ENCODE measurements at regions not wholly inside any gene's neighbourhood (a gene's known extent, or its start where the extent isn't known, plus 50 kb on each side); places are given as distances from the start of the nearest gene placed in this dataset.
A peak's percentile ranks its signal among the peaks of the same experiment; 100 is the strongest.

DNA sequence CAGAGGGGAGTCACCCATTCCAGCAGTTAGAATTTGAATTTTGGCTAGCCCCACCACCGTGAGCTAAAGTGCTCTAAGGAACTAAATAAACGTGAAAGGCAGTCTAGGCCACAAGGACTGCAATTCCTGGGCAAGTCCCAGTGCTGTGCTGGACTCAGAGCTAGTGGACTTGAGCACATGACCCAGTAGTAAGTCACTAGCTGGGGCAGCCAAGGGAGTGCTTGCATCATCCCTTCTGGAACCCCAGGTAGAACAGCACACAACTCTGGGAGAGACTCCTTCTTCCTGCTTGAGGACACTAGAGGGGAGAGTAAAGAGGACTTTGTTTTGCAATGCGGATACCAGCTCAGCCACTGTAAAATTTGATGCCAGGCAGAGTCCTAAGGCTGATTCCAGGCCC lies 672.2 kb downstream of the CPS1 start (continued):
- TF ChIP-seq, protein P1, sequence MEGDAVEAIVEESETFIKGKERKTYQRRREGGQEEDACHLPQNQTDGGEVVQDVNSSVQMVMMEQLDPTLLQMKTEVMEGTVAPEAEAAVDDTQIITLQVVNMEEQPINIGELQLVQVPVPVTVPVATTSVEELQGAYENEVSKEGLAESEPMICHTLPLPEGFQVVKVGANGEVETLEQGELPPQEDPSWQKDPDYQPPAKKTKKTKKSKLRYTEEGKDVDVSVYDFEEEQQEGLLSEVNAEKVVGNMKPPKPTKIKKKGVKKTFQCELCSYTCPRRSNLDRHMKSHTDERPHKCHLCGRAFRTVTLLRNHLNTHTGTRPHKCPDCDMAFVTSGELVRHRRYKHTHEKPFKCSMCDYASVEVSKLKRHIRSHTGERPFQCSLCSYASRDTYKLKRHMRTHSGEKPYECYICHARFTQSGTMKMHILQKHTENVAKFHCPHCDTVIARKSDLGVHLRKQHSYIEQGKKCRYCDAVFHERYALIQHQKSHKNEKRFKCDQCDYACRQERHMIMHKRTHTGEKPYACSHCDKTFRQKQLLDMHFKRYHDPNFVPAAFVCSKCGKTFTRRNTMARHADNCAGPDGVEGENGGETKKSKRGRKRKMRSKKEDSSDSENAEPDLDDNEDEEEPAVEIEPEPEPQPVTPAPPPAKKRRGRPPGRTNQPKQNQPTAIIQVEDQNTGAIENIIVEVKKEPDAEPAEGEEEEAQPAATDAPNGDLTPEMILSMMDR (conservative IDR thresholded peaks at IDR 0.05; ENCODE audit: low read depth in 2 of 2): no peak
- no peak for TF ChIP-seq CREB1 (CRISPR knock-in tag; IDR thresholded peaks at IDR 0.05; ENCODE audit: low read depth)
- TF ChIP-seq, protein P2, sequence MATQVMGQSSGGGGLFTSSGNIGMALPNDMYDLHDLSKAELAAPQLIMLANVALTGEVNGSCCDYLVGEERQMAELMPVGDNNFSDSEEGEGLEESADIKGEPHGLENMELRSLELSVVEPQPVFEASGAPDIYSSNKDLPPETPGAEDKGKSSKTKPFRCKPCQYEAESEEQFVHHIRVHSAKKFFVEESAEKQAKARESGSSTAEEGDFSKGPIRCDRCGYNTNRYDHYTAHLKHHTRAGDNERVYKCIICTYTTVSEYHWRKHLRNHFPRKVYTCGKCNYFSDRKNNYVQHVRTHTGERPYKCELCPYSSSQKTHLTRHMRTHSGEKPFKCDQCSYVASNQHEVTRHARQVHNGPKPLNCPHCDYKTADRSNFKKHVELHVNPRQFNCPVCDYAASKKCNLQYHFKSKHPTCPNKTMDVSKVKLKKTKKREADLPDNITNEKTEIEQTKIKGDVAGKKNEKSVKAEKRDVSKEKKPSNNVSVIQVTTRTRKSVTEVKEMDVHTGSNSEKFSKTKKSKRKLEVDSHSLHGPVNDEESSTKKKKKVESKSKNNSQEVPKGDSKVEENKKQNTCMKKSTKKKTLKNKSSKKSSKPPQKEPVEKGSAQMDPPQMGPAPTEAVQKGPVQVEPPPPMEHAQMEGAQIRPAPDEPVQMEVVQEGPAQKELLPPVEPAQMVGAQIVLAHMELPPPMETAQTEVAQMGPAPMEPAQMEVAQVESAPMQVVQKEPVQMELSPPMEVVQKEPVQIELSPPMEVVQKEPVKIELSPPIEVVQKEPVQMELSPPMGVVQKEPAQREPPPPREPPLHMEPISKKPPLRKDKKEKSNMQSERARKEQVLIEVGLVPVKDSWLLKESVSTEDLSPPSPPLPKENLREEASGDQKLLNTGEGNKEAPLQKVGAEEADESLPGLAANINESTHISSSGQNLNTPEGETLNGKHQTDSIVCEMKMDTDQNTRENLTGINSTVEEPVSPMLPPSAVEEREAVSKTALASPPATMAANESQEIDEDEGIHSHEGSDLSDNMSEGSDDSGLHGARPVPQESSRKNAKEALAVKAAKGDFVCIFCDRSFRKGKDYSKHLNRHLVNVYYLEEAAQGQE (IDR thresholded peaks at IDR 0.05; ENCODE audit: unreplicated experiment): no peak
- no peak for TF ChIP-seq ZNF331 (CRISPR knock-in tag; IDR thresholded peaks at IDR 0.05; ENCODE audit: low read depth)
- TF ChIP-seq EZH2 (IDR thresholded peaks at IDR 0.05; ENCODE audit: low read depth, unreplicated experiment): no peak
- no peak for TF ChIP-seq NANOG (IDR thresholded peaks at IDR 0.05; ENCODE audit: borderline replicate concordance)

GRCh38 chr2:211237586-211238275 lies 681.3 kb downstream of the CPS1 start:
- Histone ChIP-seq H3K9me2 (ENCODE audit: insufficient read depth) (no peaks in the 10 kb centered on the region), H4K20me1 (replicated peaks; ENCODE audit: insufficient read depth) (no peaks in the 10 kb centered on the region), H3K4me1 (ENCODE audit: insufficient read depth) (peaks cover 5% of the 10 kb centered on the region; the same call in 1 of the 2 replicates), H3K27ac (ENCODE audit: low read depth) (no peak overlapping the region), H3K36me3 (ENCODE audit: insufficient read depth) (no peaks in the 10 kb centered on the region; the same call in 1 of the 2 replicates), H3K79me2 (replicated peaks; ENCODE audit: insufficient read depth) (no peaks in the 10 kb centered on the region), H3K4me3 (no peak overlapping the region), H3K4me2 (no peak overlapping the region), H3K27me3 (ENCODE audit: insufficient read depth) (no peaks in the 10 kb centered on the region), H2AFZ (peak overlapping the region; percentile 56; the same call in 1 of the 2 replicates), H3F3A (replicated peaks; ENCODE audit: low read depth) (no peaks in the 10 kb centered on the region)
- H3K27me3 Mint-ChIP-seq (ENCODE audit: insufficient read depth, low read depth, poor library complexity): no peaks in the 10 kb centered on the region
- H3K36me3 Mint-ChIP-seq (ENCODE audit: low read depth): no peaks in the 10 kb centered on the region
- no peak overlapping the region for H3K27ac Mint-ChIP-seq
- DNase-seq (ENCODE audit: low spot score) (no peak), ATAC-seq (no peak)
- no peak overlapping the region for H3K4me3 Mint-ChIP-seq
- H3K4me1 Mint-ChIP-seq: peaks cover 5% of the 10 kb centered on the region; the same call in 2 of the 3 replicates
- no peaks in the 10 kb centered on the region for H3K9me3 Mint-ChIP-seq
- TF ChIP-seq EZH2 (IDR thresholded peaks at IDR 0.05; ENCODE audit: low read depth, unreplicated experiment): no peak
- no peak for TF ChIP-seq CREB1 (CRISPR knock-in tag; IDR thresholded peaks at IDR 0.05; ENCODE audit: low read depth)
- TF ChIP-seq ZNF114 (CRISPR knock-in tag; IDR thresholded peaks at IDR 0.05): no peak
- TF ChIP-seq POLR2AphosphoS5 (IDR thresholded peaks at IDR 0.05; ENCODE audit: low read depth): no peak
- no peak for TF ChIP-seq ZNF331 (CRISPR knock-in tag; IDR thresholded peaks at IDR 0.05; ENCODE audit: low read depth)
- TF ChIP-seq STAT1 (IDR thresholded peaks at IDR 0.05; ENCODE audit: unreplicated experiment): no peak
- TF ChIP-seq ETS1 (IDR thresholded peaks at IDR 0.05): no peak
- no peak for TF ChIP-seq NANOG (IDR thresholded peaks at IDR 0.05; ENCODE audit: borderline replicate concordance)
- TF ChIP-seq, protein P1 (conservative IDR thresholded peaks at IDR 0.05; ENCODE audit: low read depth in 2 of 2): no peak
- TF ChIP-seq, protein P2 (IDR thresholded peaks at IDR 0.05; ENCODE audit: unreplicated experiment): no peak
- TF ChIP-seq EZH2phosphoT487 (IDR thresholded peaks at IDR 0.05; ENCODE audit: unreplicated experiment): no peak
- TF ChIP-seq JUNB (IDR thresholded peaks at IDR 0.05; ENCODE audit: unreplicated experiment): no peak

Data from GM23338 (cell line).